SJSA1 (cell line): ENCODE measurements at regions not wholly inside any gene's neighbourhood (a gene's known extent, or its start where the extent isn't known, plus 50 kb on each side); places are given as distances from the start of the nearest gene placed in this dataset.

Experiments
- DNase-seq, 2 experiments: peaks; one replicate each; pipeline ENCODE4 v3.0.0-alpha.2; 2015 to 2020; ENCODE audit warnings: low spot score in 2 of 2, low read depth in 1 of 2
- H3K27ac ChIP-seq: fragments of 250-450 bp; sonication (Bioruptor Pico); 2 replicates; pipeline ENCODE4 v1.5.1; 2020; ENCODE audit warnings: mild to moderate bottlenecking, moderate library complexity
- H3K27me3 ChIP-seq: fragments of 250-450 bp; sonication (Bioruptor Pico); replicated peaks from 2 replicates; pipeline ENCODE4 v1.5.1; 2020; ENCODE audit warnings: mild to moderate bottlenecking, moderate library complexity
- H3K36me3 ChIP-seq: fragments of 250-450 bp; sonication (Bioruptor Pico); 2 replicates; pipeline ENCODE4 v1.5.1; 2020; ENCODE audit warnings: mild to moderate bottlenecking
- H3K4me1 ChIP-seq: fragments of 250-450 bp; sonication (Bioruptor Pico); replicated peaks from 2 replicates; pipeline ENCODE4 v1.6.1; 2021; ENCODE audit warnings: mild to moderate bottlenecking
- H3K4me3 ChIP-seq: fragments of 250-450 bp; sonication (Bioruptor Pico); 2 replicates; pipeline ENCODE4 v1.5.1; 2020; ENCODE audit warnings: mild to moderate bottlenecking
- H3K9me3 ChIP-seq: fragments of 250-450 bp; sonication (Bioruptor Pico); replicated peaks from 2 replicates; pipeline ENCODE4 v1.5.1; 2020; ENCODE audit warnings: mild to moderate bottlenecking

DNA sequence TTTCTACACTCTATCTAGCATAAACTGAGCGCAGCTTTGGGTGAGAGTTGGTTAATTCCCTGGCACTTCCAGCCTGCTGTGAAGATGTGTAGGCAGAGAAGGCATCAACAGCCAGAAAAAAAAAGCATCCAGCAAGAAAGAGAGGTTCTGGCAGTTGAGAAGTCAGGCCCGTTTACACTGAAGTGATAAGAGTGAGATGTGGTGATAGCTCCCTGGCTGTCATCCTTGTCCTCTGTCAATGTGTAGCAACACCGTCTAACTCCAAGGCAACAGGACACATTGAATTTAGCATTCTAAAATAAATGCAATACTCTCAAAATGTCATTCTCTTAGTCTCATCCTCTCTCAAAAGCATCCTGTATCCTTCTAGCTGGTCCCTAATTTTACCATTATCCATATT is 193.6 kb upstream of the BTBD3 start:
- Histone ChIP-seq H3K4me3 (no peak overlapping the region), H3K36me3 (no peaks in the 10 kb centered on the region), H3K4me1 (no peaks in the 10 kb centered on the region), H3K27ac (no peak overlapping the region), H3K27me3 (no peaks in the 10 kb centered on the region), H3K9me3 (no peaks in the 10 kb centered on the region)
- DNase-seq, result no peak

DNA sequence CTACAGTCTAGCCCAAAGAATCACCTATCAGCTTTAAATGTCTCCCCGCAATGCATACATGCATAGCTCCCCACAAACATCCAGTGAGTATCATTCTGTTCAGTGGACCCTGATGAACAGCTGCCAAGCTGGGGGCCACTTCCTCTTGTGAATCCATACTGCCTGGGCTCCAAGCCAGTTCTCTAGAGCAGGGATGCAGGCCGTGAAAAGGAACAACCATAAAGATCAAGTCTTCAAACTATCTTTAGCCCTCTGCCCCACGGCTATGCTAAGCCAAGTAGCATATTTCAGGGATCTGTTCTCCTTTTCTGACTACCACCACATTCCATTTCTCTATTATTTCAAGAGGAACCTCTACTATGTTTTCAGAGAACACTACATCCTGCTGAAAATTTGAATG is 191.7 kb upstream of the BTBD3 start:
- H3K4me3 ChIP-seq, result no peak overlapping the region

DNA sequence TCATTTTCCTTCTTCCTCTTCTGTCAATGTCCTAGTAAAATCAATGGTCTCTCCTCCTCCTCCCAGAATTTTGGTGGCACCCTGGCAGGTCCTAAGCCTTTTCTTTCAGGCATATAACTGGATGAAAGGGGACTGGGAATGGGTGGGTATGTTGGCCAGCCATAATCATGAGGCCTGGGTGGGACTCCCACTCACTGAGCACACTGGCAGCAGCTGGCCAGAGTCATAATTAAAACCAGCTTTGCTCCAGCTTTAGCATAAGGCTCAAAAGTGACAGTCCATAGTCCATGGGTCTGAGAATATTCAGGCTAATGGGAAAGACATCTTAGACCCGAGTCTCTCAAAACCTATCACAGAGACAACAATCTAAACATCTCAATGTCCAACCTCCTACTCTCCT is 190.0 kb upstream of the BTBD3 start:
- H3K27me3 ChIP-seq, result no peaks in the 10 kb centered on the region
- H3K36me3 ChIP-seq, result no peaks in the 10 kb centered on the region
- H3K4me1 ChIP-seq, result no peaks in the 10 kb centered on the region

More for the DNA sequence above, 191.7 kb upstream of the BTBD3 start:
- no peak for DNase-seq
- Histone ChIP-seq H3K4me1 (no peaks in the 10 kb centered on the region), H3K27me3 (no peaks in the 10 kb centered on the region), H3K36me3 (no peaks in the 10 kb centered on the region), H3K27ac (no peak overlapping the region), H3K9me3 (no peaks in the 10 kb centered on the region)

DNA sequence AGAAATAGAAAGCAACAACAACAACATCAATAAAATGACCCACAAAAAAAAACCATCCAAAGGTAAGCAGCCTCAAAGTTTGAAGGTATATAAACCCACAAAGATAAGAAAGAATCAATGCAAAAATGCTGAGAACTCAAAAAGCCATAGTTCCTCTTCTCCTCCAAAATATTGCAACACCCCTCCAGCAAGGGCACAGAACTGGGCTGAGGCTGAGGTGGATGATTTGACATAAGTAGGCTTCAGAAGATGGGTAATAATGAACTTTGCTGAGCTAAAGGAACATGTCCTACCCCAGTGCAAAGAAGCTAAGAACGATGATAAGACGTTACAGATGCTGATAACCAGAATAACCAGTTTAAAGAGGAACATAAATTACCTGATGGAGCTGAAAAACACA is 188.8 kb upstream of the BTBD3 start:
- H3K27me3 ChIP-seq, result no peaks in the 10 kb centered on the region
- no peaks in the 10 kb centered on the region for H3K4me1 ChIP-seq
- no peaks in the 10 kb centered on the region for H3K9me3 ChIP-seq
- H3K36me3 ChIP-seq, result no peaks in the 10 kb centered on the region
- H3K4me3 ChIP-seq, result no peak overlapping the region
- no peak overlapping the region for H3K27ac ChIP-seq
- DNase-seq, result no peak

More for the DNA sequence above, 190.0 kb upstream of the BTBD3 start:
- DNase-seq, result no peak
- Histone ChIP-seq H3K9me3 (no peaks in the 10 kb centered on the region), H3K27ac (no peak overlapping the region), H3K4me3 (no peak overlapping the region)

DNA sequence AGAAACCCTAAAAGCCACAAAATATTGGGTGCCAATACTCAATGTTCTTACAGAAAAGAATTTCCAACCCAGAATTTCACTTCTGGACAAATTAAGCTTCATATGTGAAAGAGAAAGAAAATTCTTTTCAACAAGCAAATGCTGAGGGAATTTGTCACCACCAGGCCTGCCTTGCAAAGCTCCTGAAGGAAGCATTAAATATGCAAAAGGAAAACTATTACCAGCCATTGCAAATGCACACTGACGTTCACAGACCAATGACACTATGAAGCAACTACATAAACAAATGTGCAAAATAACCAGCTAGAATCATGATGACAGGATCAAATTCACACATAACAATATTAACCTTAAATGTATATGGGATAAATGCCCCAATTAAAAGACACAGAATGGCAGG is 187.9 kb upstream of the BTBD3 start:
- no peak for DNase-seq
- no peaks in the 10 kb centered on the region for H3K4me1 ChIP-seq
- no peaks in the 10 kb centered on the region for H3K9me3 ChIP-seq
- no peak overlapping the region for H3K4me3 ChIP-seq
- H3K27me3 ChIP-seq, result no peaks in the 10 kb centered on the region
- no peak overlapping the region for H3K27ac ChIP-seq
- no peaks in the 10 kb centered on the region for H3K36me3 ChIP-seq

DNA sequence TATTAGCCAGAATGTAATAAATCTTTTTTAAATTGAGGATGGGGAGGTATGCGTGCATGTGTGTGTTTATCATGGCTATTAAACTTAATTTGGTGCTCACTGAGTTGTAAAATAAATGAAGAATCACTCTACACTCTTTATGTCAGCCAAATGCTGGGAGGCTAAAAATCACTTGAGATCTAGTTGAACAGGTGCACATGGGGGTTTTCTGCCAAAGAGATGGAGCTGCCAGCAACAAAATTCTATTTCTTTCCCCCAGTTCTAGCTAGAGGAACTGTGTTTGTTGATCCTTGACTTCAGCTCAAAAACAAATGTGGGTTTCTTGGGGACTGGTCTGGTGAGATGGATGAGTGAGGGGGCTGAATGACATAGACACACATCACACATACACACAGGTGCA is 183.3 kb upstream of the BTBD3 start:
- H3K27ac ChIP-seq, result no peak overlapping the region
- H3K9me3 ChIP-seq, result no peaks in the 10 kb centered on the region
- no peak for DNase-seq
- no peaks in the 10 kb centered on the region for H3K27me3 ChIP-seq
- no peaks in the 10 kb centered on the region for H3K4me1 ChIP-seq
- no peak overlapping the region for H3K4me3 ChIP-seq
- no peaks in the 10 kb centered on the region for H3K36me3 ChIP-seq

DNA sequence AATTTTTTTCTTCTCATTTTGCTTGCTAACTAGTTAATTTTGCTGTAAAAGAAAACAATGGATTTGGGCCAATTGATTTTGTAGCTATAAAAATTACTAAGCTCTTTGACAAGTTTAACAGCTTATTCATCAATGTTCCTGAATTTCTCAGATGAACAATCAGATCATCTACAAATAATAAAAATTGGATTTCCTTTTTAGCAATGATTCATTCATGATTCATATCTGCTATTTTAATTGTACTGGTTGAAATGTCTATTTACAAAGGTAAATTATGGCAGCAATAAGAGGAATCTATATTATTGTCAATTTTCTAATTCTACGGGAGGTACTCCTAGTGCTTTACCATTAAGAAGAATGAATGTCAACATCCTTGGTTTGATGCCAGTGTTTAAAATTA is 178.8 kb upstream of the BTBD3 start:
- Histone ChIP-seq H3K4me3 (no peak overlapping the region), H3K27me3 (no peaks in the 10 kb centered on the region), H3K36me3 (no peaks in the 10 kb centered on the region), H3K27ac (no peak overlapping the region), H3K4me1 (no peaks in the 10 kb centered on the region), H3K9me3 (no peaks in the 10 kb centered on the region)
- DNase-seq, result no peak

DNA sequence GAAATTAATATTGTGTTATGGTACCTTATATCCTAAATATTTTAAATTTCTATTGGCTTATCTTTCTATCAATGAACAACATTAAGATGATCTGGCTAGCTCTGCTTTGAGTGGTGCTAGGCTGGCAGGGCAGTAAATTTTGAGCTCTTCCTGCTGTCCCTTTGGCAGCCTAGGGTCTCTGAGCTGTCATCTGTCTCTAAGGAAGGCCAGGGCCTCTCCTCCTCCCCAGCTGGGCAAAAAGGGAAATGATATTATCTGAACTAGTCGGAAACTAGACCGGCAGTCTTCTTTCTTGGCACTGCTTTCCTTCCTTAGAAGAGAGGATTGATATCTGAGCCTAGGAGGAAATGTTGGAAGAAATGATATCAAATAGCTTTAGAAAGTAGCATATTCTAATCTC is 176.7 kb upstream of the BTBD3 start:
- DNase-seq, result no peak
- no peaks in the 10 kb centered on the region for H3K27me3 ChIP-seq
- no peaks in the 10 kb centered on the region for H3K36me3 ChIP-seq
- H3K27ac ChIP-seq, result no peak overlapping the region
- H3K4me3 ChIP-seq, result no peak overlapping the region
- no peaks in the 10 kb centered on the region for H3K9me3 ChIP-seq
- no peaks in the 10 kb centered on the region for H3K4me1 ChIP-seq

DNA sequence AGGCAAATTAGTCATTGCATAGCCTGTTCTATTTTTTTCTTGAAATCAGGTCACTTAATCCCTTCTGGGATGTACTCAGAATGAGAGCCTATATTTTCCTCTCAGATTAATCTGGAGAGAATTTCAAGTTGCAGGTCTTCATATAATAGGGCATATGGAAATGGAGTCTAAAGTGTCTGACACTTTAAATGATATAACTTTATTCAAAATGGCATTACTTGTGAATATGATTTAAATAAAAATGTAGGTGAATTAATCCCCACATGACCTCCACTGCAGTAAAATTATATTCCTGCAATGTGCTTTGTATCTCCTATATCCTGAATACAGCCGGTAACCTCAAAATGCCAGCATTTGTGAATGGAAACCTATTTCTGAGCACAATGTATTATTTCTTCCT is 172.5 kb upstream of the BTBD3 start:
- no peak overlapping the region for H3K27ac ChIP-seq
- H3K4me1 ChIP-seq, result no peaks in the 10 kb centered on the region
- no peak for DNase-seq
- H3K27me3 ChIP-seq, result no peaks in the 10 kb centered on the region
- H3K4me3 ChIP-seq, result no peak overlapping the region
- no peaks in the 10 kb centered on the region for H3K9me3 ChIP-seq
- H3K36me3 ChIP-seq, result no peaks in the 10 kb centered on the region

DNA sequence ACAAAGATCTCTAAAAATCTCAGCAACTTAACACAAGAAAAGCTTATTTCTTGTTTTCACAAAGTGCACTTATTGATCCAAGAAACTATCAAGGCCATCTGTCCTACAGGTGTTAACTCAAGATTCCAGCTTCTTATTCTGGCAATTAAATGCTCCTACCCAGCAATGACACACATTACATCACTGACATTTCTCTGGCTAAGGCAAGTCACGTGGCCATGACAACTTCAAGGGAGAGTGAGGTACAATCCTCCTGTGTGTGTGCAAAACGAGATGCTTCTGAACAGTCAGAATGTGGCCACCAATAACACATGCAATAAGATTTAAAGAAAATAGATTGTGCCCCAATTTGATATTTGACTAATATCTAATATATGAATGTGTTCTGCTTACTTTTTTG is 169.3 kb upstream of the BTBD3 start:
- no peak overlapping the region for H3K27ac ChIP-seq
- H3K36me3 ChIP-seq, result no peaks in the 10 kb centered on the region
- no peaks in the 10 kb centered on the region for H3K27me3 ChIP-seq
- no peak for DNase-seq
- H3K4me1 ChIP-seq, result no peaks in the 10 kb centered on the region
- no peaks in the 10 kb centered on the region for H3K9me3 ChIP-seq
- H3K4me3 ChIP-seq, result no peak overlapping the region

DNA sequence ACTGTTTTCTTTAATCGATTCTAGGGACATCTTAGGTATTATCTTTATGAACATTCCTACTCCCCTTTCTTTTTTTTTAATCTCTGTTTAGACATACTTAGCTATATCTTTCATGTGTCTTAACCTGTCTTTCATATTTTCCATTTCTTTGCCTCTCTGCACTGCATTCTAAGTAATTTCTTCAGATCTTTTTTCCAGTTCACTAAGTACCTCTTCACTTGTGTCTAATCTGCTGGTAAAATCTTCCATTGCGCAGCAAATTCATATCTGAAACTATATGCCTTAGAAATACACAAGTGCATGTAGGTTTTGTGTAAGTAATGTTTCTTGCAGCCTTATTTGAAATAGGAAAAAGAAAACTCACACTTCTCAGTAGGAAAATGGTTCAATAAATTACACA is 165.4 kb upstream of the BTBD3 start:
- no peak overlapping the region for H3K4me3 ChIP-seq
- no peak overlapping the region for H3K27ac ChIP-seq
- no peaks in the 10 kb centered on the region for H3K4me1 ChIP-seq
- no peak for DNase-seq
- H3K9me3 ChIP-seq, result no peaks in the 10 kb centered on the region
- no peaks in the 10 kb centered on the region for H3K27me3 ChIP-seq
- no peaks in the 10 kb centered on the region for H3K36me3 ChIP-seq

DNA sequence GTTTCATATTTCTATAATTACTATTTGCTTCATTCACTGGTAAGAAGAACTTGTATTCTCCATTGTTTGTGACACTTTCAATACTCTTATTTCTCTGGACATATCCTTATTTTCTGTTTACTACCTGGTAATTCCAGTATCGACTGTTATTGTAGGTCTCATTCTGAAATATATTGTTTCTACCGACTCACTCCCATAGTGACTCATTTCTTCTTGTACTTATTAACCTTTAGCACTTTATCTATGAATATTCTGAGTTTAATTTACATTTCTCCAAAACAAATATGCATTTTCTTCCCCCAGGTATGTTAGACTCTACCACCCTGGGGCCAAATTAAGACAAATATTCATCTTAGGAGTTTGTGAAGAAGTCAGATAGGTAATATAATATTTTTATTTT is 164.5 kb upstream of the BTBD3 start:
- no peaks in the 10 kb centered on the region for H3K27me3 ChIP-seq
- DNase-seq, result no peak

DNA sequence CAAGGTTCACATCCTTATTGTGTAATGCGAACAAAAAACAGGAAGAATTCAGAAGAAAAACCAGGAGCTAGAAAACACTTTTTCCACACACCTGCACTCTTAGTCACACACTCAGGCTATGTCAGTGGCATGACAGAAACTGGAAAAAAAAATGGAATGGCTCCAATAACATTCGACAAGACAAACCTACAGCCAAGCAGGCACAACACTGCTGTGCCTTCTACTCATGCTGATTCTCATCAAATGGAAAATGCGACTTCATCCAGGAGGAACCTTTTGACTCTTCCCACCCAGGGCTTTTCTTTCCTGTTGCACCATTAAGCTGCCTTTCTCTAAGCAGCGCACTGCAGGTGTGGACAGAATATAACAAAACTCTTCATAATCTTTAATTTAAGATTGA is 163.2 kb upstream of the BTBD3 start:
- Histone ChIP-seq H3K4me3 (no peak overlapping the region), H3K27me3 (no peaks in the 10 kb centered on the region), H3K36me3 (no peaks in the 10 kb centered on the region), H3K27ac (no peak overlapping the region), H3K4me1 (no peaks in the 10 kb centered on the region), H3K9me3 (no peaks in the 10 kb centered on the region)
- DNase-seq, result no peak

More for the DNA sequence above, 164.5 kb upstream of the BTBD3 start:
- Histone ChIP-seq H3K4me3 (no peak overlapping the region), H3K9me3 (no peaks in the 10 kb centered on the region), H3K27ac (no peak overlapping the region), H3K4me1 (no peaks in the 10 kb centered on the region), H3K36me3 (no peaks in the 10 kb centered on the region)

DNA sequence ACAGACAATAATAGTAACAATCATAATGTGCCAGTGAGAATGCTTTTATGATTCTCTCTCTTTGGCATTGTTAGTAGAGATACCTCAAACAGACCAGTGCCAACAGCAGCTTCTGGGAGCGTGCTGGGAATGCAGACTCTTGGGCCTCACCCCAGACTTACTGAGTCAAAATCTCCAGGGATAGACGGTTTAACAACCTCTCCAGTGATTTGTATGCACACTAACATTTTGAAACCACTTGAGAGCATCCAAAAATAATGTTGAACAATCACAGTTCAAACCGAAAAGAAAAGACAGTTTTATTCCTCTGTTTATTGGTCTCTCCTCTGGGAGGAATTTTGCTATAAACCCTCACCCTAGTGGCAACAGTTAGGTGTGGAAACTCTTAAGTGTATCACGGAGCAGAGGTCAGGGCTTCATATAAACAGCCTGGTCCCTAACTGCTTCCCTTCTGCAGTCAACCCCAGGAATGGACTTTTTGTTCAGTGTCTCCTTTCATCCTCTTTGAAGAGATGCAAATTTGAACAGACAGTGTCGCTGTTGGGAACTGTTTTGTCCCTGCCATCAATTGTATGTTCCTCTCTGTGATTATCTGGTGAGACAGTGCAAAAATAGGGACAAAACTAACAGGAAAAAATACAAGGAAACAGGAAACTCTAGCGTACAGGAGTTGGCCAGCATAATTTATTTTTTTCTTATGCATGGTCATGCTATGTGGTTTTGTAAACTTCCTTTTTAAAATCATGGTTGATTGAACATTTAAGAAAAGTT is 162.4 kb upstream of the BTBD3 start:
- Histone ChIP-seq H3K9me3 (no peaks in the 10 kb centered on the region), H3K36me3 (no peaks in the 10 kb centered on the region), H3K27me3 (no peaks in the 10 kb centered on the region), H3K27ac (no peak overlapping the region), H3K4me3 (no peak overlapping the region), H3K4me1 (no peaks in the 10 kb centered on the region)
- peak in 1 of 2 experiments; percentile 1 for DNase-seq

DNA sequence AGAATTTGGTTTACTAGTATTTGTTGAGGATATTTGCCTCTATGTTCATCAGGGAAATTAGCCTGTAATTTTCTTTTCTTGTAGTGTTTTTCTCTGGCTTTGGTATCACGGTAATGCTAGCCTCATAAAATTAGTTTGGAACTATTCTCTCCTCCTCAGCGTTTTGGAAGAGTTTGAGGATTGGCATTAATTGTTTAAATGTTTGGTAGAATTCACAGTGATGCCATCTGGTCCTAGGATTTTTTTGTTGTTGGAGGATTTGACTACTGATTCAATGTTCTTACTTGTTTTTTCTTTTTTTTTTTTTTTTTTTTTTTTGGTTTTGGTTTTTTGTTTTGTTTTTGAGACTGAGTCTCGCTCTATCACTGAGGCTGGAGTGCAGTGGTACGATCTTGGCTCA is 156.2 kb upstream of the BTBD3 start:
- Histone ChIP-seq H3K9me3 (no peaks in the 10 kb centered on the region), H3K4me3 (no peak overlapping the region), H3K4me1 (no peaks in the 10 kb centered on the region), H3K36me3 (no peaks in the 10 kb centered on the region), H3K27me3 (no peaks in the 10 kb centered on the region), H3K27ac (no peak overlapping the region)
- DNase-seq, result no peak
